HEK293 (cell line): ENCODE measurements at regions not wholly inside any gene's neighbourhood (a gene's known extent, or its start where the extent isn't known, plus 50 kb on each side); places are given as distances from the start of the nearest gene placed in this dataset.

Source experiments
- CTCF ChIA-PET: fragments of 350-600 bp; formaldehyde crosslinking; extraction: SDS; loops from one replicate; lab custom pipeline; 2021; ENCODE audit warnings: antibody characterized with exemption; lab: Yijun Ruan, JAX
- POLR2A ChIA-PET: fragments of 300-600 bp; formaldehyde crosslinking; extraction: SDS; loops from one replicate; lab custom pipeline; 2020; ENCODE audit warnings: antibody characterized with exemption, inconsistent platforms; lab: Yijun Ruan, JAX
- H3K27ac ChIP-seq: fragments of 200-500 bp; sonication (Bioruptor generic); 2 replicates; pipeline ENCODE4 v1.5.1; 2014; ENCODE audit warnings: low read depth, low read length, control low read depth, inconsistent platforms; ENCODE audit errors: extremely low read depth
- H3K36me3 ChIP-seq, 2 experiments: fragments of 200-500 bp in 1 of 2; sonication (Bioruptor generic) in 1 of 2; 1 replicate in 1 of 2; 2 replicates in 1 of 2; pipeline ENCODE4 v1.5.1; 2014 to 2017; ENCODE audit warnings: inconsistent platforms in 2 of 2, low read length in 2 of 2; ENCODE audit not compliant: control insufficient read depth in 2 of 2, insufficient read depth in 1 of 2
- H3K4me1 ChIP-seq: fragments of 200-500 bp; sonication (Bioruptor generic); 2 replicates; pipeline ENCODE4 v1.5.1; 2014; ENCODE audit warnings: mild to moderate bottlenecking, low read length, inconsistent platforms; ENCODE audit not compliant: control insufficient read depth, insufficient read depth
- H3K4me3 ChIP-seq: 2 replicates; pipeline ENCODE4 v1.5.1; 2011; ENCODE audit warnings: low read depth, mild to moderate bottlenecking, control low read depth, low read length, moderate library complexity
- H3K9me3 ChIP-seq: fragments of 200-500 bp; sonication (Bioruptor generic); 2 replicates; pipeline ENCODE4 v1.5.1; 2014; ENCODE audit warnings: low read depth, low read length, inconsistent platforms; ENCODE audit not compliant: control insufficient read depth, insufficient read depth
- BCL11A ChIP-seq: fragments of 450-650 bp; formaldehyde crosslinking; IDR thresholded peaks from 2 replicates; pipeline ENCODE4 v1.5.1; 2016; ENCODE audit warnings: low read depth, missing biosample characterization, missing genetic modification characterization
- HOXA7 ChIP-seq: sonication (generic); formaldehyde crosslinking; IDR thresholded peaks from 2 replicates; pipeline ENCODE4 v1.8.1; 2022; ENCODE audit warnings: missing genetic modification reagents, borderline replicate concordance
- SCRT1 ChIP-seq: fragments of 450-650 bp; formaldehyde crosslinking; IDR thresholded peaks from 2 replicates; pipeline ENCODE4 v1.5.1; 2016; ENCODE audit warnings: missing biosample characterization, missing genetic modification characterization, borderline replicate concordance
- ZNF114 ChIP-seq: fragments of 450-650 bp; formaldehyde crosslinking; IDR thresholded peaks from 2 replicates; pipeline ENCODE4 v1.5.0; 2017; ENCODE audit warnings: missing biosample characterization, missing genetic modification characterization
- ZNF548 ChIP-seq: fragments of 450-650 bp; formaldehyde crosslinking; IDR thresholded peaks from 2 replicates; pipeline ENCODE4 v1.5.1; 2016; ENCODE audit warnings: missing biosample characterization, missing genetic modification characterization
- ZNF560 ChIP-seq: fragments of 450-650 bp; formaldehyde crosslinking; IDR thresholded peaks from 2 replicates; pipeline ENCODE4 v1.5.1; 2017; ENCODE audit warnings: missing biosample characterization, missing genetic modification characterization, borderline replicate concordance
- ZNF596 ChIP-seq: fragments of 450-650 bp; IDR thresholded peaks from 2 replicates; pipeline ENCODE4 v1.5.0; 2018; ENCODE audit warnings: missing biosample characterization, mild to moderate bottlenecking, missing genetic modification characterization, moderate library complexity
- ZNF660 ChIP-seq: fragments of 450-650 bp; IDR thresholded peaks from 2 replicates; pipeline ENCODE4 v1.5.1; 2018; ENCODE audit warnings: missing biosample characterization, mild to moderate bottlenecking, missing genetic modification characterization
- ZNF785 ChIP-seq: fragments of 450-650 bp; formaldehyde crosslinking; IDR thresholded peaks from 2 replicates; pipeline ENCODE4 v1.5.1; 2016; ENCODE audit warnings: missing biosample characterization, missing genetic modification characterization
- ZNF830 ChIP-seq: fragments of 450-650 bp; IDR thresholded peaks from 2 replicates; pipeline ENCODE4 v1.5.0; 2018; ENCODE audit warnings: missing biosample characterization, missing genetic modification characterization, low read depth, mild to moderate bottlenecking, moderate library complexity
- ZSCAN30 ChIP-seq: fragments of 450-650 bp; IDR thresholded peaks from 2 replicates; pipeline ENCODE4 v1.5.1; 2018; ENCODE audit warnings: missing biosample characterization, mild to moderate bottlenecking, missing genetic modification characterization, moderate library complexity
- TF ChIP-seq, protein P1 (sequence below): fragments of 450-650 bp; formaldehyde crosslinking; IDR thresholded peaks from 2 replicates; pipeline ENCODE4 v1.5.1; 2016; ENCODE audit warnings: missing biosample characterization, missing genetic modification characterization, borderline replicate concordance
- TF ChIP-seq, protein P2 (sequence below): fragments of 450-650 bp; formaldehyde crosslinking; IDR thresholded peaks from 2 replicates; pipeline ENCODE4 v1.5.1; 2016; ENCODE audit warnings: missing biosample characterization, missing genetic modification characterization, low read depth
- TF ChIP-seq, protein P3 (sequence below): fragments of 450-650 bp; formaldehyde crosslinking; conservative IDR thresholded peaks from 2 replicates; pipeline ENCODE4 v1.5.1; 2016; ENCODE audit warnings: low read depth, missing biosample characterization, missing genetic modification characterization
- TF ChIP-seq, protein P4 (sequence below): fragments of 450-650 bp; formaldehyde crosslinking; IDR thresholded peaks from 2 replicates; pipeline ENCODE4 v1.5.1; 2016; ENCODE audit warnings: missing biosample characterization, missing genetic modification characterization, borderline replicate concordance
- TF ChIP-seq, protein P5 (sequence below): fragments of 450-650 bp; formaldehyde crosslinking; IDR thresholded peaks from 2 replicates; pipeline ENCODE4 v1.5.1; 2017; ENCODE audit warnings: missing biosample characterization, missing genetic modification characterization
- TF ChIP-seq, protein P6 (sequence below): fragments of 450-650 bp; formaldehyde crosslinking; IDR thresholded peaks from 2 replicates; pipeline ENCODE4 v1.5.1; 2016; ENCODE audit warnings: missing biosample characterization, missing genetic modification characterization

DNA sequence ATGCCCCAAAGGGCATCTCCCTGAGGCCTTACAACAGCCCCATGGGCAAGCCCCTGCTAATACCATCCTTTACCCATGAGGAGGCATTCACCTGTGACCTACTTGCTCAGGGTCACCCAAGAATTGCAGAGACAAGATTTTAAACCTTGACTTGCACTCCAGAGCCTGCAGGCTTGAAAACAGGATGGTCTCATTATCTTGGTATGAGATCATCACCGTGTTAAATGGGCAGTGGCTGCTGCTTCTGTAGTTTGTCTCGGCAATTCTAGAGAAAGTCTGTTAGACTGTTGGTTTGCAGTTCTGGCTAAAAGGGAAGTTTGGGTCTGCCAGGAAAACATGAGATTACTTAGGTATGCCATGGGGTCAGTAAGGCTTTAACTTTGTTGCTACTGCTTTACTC lies 698.9 kb downstream of the GALR1 start:
- H3K36me3 ChIP-seq = no peaks in the 10 kb centered on the region
- POLR2A ChIA-PET = no interaction called here
- 0 out of 2 replicates have a peak, but pooled peaks cover 3% of the 10 kb centered on the region for H3K4me1 ChIP-seq
- no peaks in the 10 kb centered on the region for H3K9me3 ChIP-seq
- CTCF ChIA-PET = interaction anchor here (0.6 kb wide), 1 partner anchor 208 kb away, joined by 3 read pairs; no protein-coding TSS in a partner anchor
- no peak overlapping the region for H3K27ac ChIP-seq
- TF ChIP-seq ZNF548 (tag by site-specific recombination) (no peak), BCL11A (no peak), SCRT1 (tag by site-specific recombination) (no peak), ZNF830 (tag by site-specific recombination) (no peak), ZNF560 (tag by site-specific recombination) (no peak), ZNF114 (no peak), ZSCAN30 (tag by site-specific recombination) (no peak)
- TF ChIP-seq, protein P1, sequence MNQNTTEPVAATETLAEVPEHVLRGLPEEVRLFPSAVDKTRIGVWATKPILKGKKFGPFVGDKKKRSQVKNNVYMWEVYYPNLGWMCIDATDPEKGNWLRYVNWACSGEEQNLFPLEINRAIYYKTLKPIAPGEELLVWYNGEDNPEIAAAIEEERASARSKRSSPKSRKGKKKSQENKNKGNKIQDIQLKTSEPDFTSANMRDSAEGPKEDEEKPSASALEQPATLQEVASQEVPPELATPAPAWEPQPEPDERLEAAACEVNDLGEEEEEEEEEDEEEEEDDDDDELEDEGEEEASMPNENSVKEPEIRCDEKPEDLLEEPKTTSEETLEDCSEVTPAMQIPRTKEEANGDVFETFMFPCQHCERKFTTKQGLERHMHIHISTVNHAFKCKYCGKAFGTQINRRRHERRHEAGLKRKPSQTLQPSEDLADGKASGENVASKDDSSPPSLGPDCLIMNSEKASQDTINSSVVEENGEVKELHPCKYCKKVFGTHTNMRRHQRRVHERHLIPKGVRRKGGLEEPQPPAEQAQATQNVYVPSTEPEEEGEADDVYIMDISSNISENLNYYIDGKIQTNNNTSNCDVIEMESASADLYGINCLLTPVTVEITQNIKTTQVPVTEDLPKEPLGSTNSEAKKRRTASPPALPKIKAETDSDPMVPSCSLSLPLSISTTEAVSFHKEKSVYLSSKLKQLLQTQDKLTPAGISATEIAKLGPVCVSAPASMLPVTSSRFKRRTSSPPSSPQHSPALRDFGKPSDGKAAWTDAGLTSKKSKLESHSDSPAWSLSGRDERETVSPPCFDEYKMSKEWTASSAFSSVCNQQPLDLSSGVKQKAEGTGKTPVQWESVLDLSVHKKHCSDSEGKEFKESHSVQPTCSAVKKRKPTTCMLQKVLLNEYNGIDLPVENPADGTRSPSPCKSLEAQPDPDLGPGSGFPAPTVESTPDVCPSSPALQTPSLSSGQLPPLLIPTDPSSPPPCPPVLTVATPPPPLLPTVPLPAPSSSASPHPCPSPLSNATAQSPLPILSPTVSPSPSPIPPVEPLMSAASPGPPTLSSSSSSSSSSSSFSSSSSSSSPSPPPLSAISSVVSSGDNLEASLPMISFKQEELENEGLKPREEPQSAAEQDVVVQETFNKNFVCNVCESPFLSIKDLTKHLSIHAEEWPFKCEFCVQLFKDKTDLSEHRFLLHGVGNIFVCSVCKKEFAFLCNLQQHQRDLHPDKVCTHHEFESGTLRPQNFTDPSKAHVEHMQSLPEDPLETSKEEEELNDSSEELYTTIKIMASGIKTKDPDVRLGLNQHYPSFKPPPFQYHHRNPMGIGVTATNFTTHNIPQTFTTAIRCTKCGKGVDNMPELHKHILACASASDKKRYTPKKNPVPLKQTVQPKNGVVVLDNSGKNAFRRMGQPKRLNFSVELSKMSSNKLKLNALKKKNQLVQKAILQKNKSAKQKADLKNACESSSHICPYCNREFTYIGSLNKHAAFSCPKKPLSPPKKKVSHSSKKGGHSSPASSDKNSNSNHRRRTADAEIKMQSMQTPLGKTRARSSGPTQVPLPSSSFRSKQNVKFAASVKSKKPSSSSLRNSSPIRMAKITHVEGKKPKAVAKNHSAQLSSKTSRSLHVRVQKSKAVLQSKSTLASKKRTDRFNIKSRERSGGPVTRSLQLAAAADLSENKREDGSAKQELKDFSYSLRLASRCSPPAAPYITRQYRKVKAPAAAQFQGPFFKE (tag by site-specific recombination) = no peak
- TF ChIP-seq, protein P2, sequence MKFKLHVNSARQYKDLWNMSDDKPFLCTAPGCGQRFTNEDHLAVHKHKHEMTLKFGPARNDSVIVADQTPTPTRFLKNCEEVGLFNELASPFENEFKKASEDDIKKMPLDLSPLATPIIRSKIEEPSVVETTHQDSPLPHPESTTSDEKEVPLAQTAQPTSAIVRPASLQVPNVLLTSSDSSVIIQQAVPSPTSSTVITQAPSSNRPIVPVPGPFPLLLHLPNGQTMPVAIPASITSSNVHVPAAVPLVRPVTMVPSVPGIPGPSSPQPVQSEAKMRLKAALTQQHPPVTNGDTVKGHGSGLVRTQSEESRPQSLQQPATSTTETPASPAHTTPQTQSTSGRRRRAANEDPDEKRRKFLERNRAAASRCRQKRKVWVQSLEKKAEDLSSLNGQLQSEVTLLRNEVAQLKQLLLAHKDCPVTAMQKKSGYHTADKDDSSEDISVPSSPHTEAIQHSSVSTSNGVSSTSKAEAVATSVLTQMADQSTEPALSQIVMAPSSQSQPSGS = no peak
- H3K4me3 ChIP-seq = no peak overlapping the region

DNA sequence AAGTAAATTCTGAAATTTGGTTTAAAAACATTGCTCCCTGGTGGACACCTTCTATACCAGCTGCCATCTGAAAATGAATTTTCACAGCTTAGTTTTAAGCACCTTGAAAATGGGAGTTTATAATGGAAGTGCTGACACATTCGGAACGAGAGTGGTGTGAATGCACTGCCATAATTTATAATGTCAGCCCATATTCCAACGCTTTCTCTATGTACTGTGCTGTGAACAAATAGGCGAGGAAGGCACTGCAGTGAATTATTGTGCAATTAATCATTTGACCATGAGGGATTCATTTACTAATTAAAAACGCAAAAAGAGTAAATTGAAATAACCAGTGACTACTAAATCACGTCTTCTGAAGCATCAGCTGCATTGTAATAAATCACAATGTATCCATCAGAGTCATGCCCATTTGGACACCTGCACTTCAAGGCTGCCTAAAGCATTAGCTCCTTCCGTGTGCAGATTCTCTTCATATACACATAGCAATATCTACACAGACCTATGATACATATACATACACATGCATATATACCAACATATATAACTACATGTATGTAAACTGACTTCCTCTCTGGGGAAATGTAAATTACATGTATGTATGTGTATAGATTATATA lies 699.8 kb downstream of the GALR1 start:
- Histone ChIP-seq H3K9me3 (no peaks in the 10 kb centered on the region), H3K36me3 (no peaks in the 10 kb centered on the region), H3K4me3 (no peak overlapping the region), H3K27ac (no peak overlapping the region), H3K4me1 (0 out of 2 replicates have a peak, but pooled peaks cover 3% of the 10 kb centered on the region)
- ChIA-PET POLR2A (no interaction called here), CTCF (interaction anchor here (0.6 kb wide), 1 partner anchor 209 kb away, joined by 3 read pairs; no protein-coding TSS in a partner anchor)
- no peak for TF ChIP-seq ZNF660 (tag by site-specific recombination)
- TF ChIP-seq, protein P3, sequence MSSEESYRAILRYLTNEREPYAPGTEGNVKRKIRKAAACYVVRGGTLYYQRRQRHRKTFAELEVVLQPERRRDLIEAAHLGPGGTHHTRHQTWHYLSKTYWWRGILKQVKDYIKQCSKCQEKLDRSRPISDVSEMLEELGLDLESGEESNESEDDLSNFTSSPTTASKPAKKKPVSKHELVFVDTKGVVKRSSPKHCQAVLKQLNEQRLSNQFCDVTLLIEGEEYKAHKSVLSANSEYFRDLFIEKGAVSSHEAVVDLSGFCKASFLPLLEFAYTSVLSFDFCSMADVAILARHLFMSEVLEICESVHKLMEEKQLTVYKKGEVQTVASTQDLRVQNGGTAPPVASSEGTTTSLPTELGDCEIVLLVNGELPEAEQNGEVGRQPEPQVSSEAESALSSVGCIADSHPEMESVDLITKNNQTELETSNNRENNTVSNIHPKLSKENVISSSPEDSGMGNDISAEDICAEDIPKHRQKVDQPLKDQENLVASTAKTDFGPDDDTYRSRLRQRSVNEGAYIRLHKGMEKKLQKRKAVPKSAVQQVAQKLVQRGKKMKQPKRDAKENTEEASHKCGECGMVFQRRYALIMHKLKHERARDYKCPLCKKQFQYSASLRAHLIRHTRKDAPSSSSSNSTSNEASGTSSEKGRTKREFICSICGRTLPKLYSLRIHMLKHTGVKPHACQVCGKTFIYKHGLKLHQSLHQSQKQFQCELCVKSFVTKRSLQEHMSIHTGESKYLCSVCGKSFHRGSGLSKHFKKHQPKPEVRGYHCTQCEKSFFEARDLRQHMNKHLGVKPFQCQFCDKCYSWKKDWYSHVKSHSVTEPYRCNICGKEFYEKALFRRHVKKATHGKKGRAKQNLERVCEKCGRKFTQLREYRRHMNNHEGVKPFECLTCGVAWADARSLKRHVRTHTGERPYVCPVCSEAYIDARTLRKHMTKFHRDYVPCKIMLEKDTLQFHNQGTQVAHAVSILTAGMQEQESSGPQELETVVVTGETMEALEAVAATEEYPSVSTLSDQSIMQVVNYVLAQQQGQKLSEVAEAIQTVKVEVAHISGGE (tag by site-specific recombination) = no peak
- no peak for TF ChIP-seq ZNF596 (tag by site-specific recombination)
- TF ChIP-seq, protein P4, sequence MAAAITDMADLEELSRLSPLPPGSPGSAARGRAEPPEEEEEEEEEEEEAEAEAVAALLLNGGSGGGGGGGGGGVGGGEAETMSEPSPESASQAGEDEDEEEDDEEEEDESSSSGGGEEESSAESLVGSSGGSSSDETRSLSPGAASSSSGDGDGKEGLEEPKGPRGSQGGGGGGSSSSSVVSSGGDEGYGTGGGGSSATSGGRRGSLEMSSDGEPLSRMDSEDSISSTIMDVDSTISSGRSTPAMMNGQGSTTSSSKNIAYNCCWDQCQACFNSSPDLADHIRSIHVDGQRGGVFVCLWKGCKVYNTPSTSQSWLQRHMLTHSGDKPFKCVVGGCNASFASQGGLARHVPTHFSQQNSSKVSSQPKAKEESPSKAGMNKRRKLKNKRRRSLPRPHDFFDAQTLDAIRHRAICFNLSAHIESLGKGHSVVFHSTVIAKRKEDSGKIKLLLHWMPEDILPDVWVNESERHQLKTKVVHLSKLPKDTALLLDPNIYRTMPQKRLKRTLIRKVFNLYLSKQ (tag by site-specific recombination) = no peak
- TF ChIP-seq HOXA7 = no peak
- TF ChIP-seq, protein P5, sequence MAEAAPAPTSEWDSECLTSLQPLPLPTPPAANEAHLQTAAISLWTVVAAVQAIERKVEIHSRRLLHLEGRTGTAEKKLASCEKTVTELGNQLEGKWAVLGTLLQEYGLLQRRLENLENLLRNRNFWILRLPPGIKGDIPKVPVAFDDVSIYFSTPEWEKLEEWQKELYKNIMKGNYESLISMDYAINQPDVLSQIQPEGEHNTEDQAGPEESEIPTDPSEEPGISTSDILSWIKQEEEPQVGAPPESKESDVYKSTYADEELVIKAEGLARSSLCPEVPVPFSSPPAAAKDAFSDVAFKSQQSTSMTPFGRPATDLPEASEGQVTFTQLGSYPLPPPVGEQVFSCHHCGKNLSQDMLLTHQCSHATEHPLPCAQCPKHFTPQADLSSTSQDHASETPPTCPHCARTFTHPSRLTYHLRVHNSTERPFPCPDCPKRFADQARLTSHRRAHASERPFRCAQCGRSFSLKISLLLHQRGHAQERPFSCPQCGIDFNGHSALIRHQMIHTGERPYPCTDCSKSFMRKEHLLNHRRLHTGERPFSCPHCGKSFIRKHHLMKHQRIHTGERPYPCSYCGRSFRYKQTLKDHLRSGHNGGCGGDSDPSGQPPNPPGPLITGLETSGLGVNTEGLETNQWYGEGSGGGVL (tag by site-specific recombination) = no peak
- TF ChIP-seq, protein P6, sequence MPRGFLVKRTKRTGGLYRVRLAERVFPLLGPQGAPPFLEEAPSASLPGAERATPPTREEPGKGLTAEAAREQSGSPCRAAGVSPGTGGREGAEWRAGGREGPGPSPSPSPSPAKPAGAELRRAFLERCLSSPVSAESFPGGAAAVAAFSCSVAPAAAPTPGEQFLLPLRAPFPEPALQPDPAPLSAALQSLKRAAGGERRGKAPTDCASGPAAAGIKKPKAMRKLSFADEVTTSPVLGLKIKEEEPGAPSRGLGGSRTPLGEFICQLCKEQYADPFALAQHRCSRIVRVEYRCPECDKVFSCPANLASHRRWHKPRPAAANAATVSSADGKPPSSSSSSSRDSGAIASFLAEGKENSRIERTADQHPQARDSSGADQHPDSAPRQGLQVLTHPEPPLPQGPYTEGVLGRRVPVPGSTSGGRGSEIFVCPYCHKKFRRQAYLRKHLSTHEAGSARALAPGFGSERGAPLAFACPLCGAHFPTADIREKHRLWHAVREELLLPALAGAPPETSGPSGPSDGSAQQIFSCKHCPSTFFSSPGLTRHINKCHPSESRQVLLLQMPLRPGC (tag by site-specific recombination) = no peak
- no peak for TF ChIP-seq ZNF785 (tag by site-specific recombination)
